Endodermal cell (in vitro differentiated cells): ENCODE measurements at regions not wholly inside any gene's neighbourhood (a gene's known extent, or its start where the extent isn't known, plus 50 kb on each side); places are given as distances from the start of the nearest gene placed in this dataset.

ENCODE experiments used
- DNase-seq: peaks from one replicate; pipeline ENCODE4 v3.0.0-alpha.2; 2017
- H3K27ac ChIP-seq: 2 replicates; pipeline ENCODE4 v1.5.1; 2013; ENCODE audit warnings: mild to moderate bottlenecking, low read depth, low read length, moderate library complexity
- H3K27me3 ChIP-seq: 2 replicates; pipeline ENCODE4 v1.6.1; 2013; ENCODE audit warnings: mild to moderate bottlenecking, low read length, moderate library complexity; ENCODE audit not compliant: insufficient read depth, control insufficient read depth, poor library complexity, severe bottlenecking
- H3K36me3 ChIP-seq: 2 replicates; pipeline ENCODE4 v1.7.0; 2013; ENCODE audit warnings: mild to moderate bottlenecking, low read length, moderate library complexity; ENCODE audit not compliant: control insufficient read depth, insufficient read depth
- H3K4me1 ChIP-seq: one replicate; pipeline ENCODE4 v1.7.0; 2013; ENCODE audit warnings: low read length; ENCODE audit not compliant: control insufficient read depth, insufficient read depth
- H3K4me3 ChIP-seq: 2 replicates; pipeline ENCODE4 v1.5.1; 2013; ENCODE audit warnings: mild to moderate bottlenecking, low read length, moderate library complexity
- H3K9ac ChIP-seq: 2 replicates; pipeline ENCODE4 v1.6.1; 2013; ENCODE audit warnings: mild to moderate bottlenecking, low read length, moderate library complexity; ENCODE audit not compliant: poor library complexity, severe bottlenecking; ENCODE audit errors: extremely low read depth
- H3K9me3 ChIP-seq: 2 replicates; pipeline ENCODE4 v1.6.1; 2013; ENCODE audit warnings: mild to moderate bottlenecking, low read length, moderate library complexity; ENCODE audit not compliant: control insufficient read depth
- H3K27ac Mint-ChIP-seq: 2 replicates; pipeline ENCODE4 v1.8.0; 2020; ENCODE audit warnings: mixed read lengths
- H3K27me3 Mint-ChIP-seq: 2 replicates; pipeline ENCODE4 v1.8.0; 2021; ENCODE audit warnings: mild to moderate bottlenecking, mixed read lengths; ENCODE audit not compliant: insufficient read depth
- H3K36me3 Mint-ChIP-seq: 2 replicates; pipeline ENCODE4 v1.8.0; 2020; ENCODE audit warnings: low read depth, mixed read lengths
- H3K4me1 Mint-ChIP-seq: 2 replicates; pipeline ENCODE4 v1.8.0; 2020; ENCODE audit warnings: mixed read lengths
- H3K4me3 Mint-ChIP-seq: 2 replicates; pipeline ENCODE4 v1.8.0; 2020; ENCODE audit warnings: mild to moderate bottlenecking, moderate library complexity, mixed read lengths
- H3K9me3 Mint-ChIP-seq: 2 replicates; pipeline ENCODE4 v1.8.0; 2020; ENCODE audit warnings: mild to moderate bottlenecking, mixed read lengths
- WGBS, 2 experiments: methylation state at CpG; one replicate each; pipeline versions ENCODE4 v1.1.5 to v1.1.7; 2013; ENCODE audit warnings: missing lambda C conversion rate in 2 of 2, mixed read lengths in 1 of 2; ENCODE audit not compliant: insufficient coverage in 1 of 2, insufficient read length in 1 of 2; 5-methylcytosine and 5-hydroxymethylcytosine counted together
- TF ChIP-seq, protein P1 (sequence below): fragments of 200-600 bp; sonication (generic); conservative IDR thresholded peaks from 2 replicates; pipeline ENCODE4 v1.5.0; 2021; ENCODE audit warnings: antibody characterized with exemption, mild to moderate bottlenecking

DNA sequence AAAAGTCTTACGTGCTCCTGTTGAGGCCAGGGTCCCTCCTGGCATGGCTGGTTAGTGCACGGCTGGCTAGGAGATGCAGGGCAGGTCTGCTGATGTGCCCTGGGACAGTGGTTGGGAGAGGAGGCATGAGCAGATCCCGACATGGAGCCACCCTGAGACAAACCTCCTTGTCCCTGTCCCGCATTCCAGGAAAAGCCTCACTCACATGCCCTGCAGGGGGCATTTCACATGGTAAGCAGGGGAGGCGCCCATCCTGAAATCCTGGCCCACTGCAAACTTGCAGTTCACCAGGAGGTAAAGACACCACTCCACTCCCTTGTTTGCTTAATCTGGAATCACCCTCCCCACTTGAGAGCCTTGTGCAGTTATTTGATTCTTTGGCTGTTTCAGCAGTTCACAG is 116.7 kb upstream of the SLC24A3 start:
- Histone ChIP-seq H3K27me3 (no peaks in the 10 kb centered on the region), H3K27ac (no peak overlapping the region), H3K36me3 (no peaks in the 10 kb centered on the region), H3K4me1 (peaks cover 5% of the 10 kb centered on the region), H3K9ac (no peak overlapping the region), H3K4me3 (no peak overlapping the region), H3K9me3 (no peaks in the 10 kb centered on the region)
- 49 to 67% methylated on average over 1 to 5 of the region's 5 CpGs for WGBS, 2 experiments
- no peaks in the 10 kb centered on the region for H3K9me3 Mint-ChIP-seq
- DNase-seq, result peak; percentile 90
- H3K36me3 Mint-ChIP-seq, result no peaks in the 10 kb centered on the region
- no peak overlapping the region for H3K27ac Mint-ChIP-seq
- TF ChIP-seq, protein P1, sequence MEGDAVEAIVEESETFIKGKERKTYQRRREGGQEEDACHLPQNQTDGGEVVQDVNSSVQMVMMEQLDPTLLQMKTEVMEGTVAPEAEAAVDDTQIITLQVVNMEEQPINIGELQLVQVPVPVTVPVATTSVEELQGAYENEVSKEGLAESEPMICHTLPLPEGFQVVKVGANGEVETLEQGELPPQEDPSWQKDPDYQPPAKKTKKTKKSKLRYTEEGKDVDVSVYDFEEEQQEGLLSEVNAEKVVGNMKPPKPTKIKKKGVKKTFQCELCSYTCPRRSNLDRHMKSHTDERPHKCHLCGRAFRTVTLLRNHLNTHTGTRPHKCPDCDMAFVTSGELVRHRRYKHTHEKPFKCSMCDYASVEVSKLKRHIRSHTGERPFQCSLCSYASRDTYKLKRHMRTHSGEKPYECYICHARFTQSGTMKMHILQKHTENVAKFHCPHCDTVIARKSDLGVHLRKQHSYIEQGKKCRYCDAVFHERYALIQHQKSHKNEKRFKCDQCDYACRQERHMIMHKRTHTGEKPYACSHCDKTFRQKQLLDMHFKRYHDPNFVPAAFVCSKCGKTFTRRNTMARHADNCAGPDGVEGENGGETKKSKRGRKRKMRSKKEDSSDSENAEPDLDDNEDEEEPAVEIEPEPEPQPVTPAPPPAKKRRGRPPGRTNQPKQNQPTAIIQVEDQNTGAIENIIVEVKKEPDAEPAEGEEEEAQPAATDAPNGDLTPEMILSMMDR, result peak; percentile 45
- no peak overlapping the region for H3K4me3 Mint-ChIP-seq
- H3K4me1 Mint-ChIP-seq, result peaks cover 18% of the 10 kb centered on the region
- no peaks in the 10 kb centered on the region for H3K27me3 Mint-ChIP-seq

DNA sequence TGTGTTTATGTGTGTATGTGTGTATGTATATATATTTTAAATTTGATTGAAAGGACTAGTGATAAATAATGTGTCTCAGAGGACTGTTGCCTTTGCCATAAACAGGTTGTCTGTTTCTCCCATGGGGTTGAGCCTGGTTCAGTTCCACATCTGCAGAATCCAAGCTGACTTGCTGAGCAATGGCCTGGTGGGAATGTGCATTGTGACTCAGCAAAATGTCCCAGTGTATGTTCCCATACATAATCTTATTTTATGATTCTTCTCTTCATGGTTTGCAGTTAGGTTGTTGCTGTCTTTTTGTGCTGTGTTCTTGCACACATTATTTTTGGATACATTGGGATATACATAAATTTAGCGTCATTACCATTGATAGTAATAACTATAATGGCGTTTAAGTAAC is 115.6 kb upstream of the SLC24A3 start:
- WGBS, 2 experiments, result 100% methylated on average over 2 of the region's 2 CpGs; no CpG with 5 or more reads in 1 of the 2 experiments
- Histone ChIP-seq H3K27ac (no peak overlapping the region), H3K4me1 (peaks cover 5% of the 10 kb centered on the region), H3K9ac (no peak overlapping the region), H3K36me3 (no peaks in the 10 kb centered on the region), H3K9me3 (no peaks in the 10 kb centered on the region), H3K27me3 (no peaks in the 10 kb centered on the region), H3K4me3 (no peak overlapping the region)
- Mint-ChIP-seq H3K27me3 (no peaks in the 10 kb centered on the region), H3K4me1 (peaks cover 18% of the 10 kb centered on the region), H3K27ac (no peak overlapping the region), H3K4me3 (no peak overlapping the region), H3K36me3 (no peaks in the 10 kb centered on the region), H3K9me3 (no peaks in the 10 kb centered on the region)
- TF ChIP-seq, protein P1, result no peak
- no peak for DNase-seq

DNA sequence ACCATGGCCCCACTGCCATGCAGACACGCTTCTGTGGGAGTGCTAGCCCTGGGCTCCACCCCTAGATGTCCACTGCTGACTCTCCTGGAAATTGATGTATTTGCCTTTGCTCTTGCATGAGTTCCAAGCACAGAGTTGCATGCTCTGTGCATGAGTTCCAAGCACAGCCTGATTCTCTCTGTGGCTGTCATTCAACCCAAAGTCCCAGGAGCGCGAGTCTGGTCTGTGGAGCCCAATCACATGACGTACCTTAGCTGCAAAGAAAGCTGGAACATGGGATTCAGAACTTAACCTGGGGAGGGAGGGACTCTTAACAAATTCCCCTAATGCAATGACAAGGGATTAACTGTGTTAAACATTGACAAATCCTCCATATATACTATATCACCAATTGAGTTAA is 114.3 kb upstream of the SLC24A3 start:
- Histone ChIP-seq H3K9me3 (no peaks in the 10 kb centered on the region), H3K9ac (no peak overlapping the region), H3K27me3 (no peaks in the 10 kb centered on the region), H3K27ac (no peak overlapping the region), H3K4me3 (no peak overlapping the region), H3K36me3 (no peaks in the 10 kb centered on the region), H3K4me1 (peaks cover 5% of the 10 kb centered on the region)
- WGBS, 2 experiments, result 91 to 100% methylated on average over 2 to 4 of the region's 4 CpGs
- Mint-ChIP-seq H3K9me3 (no peaks in the 10 kb centered on the region), H3K36me3 (no peaks in the 10 kb centered on the region), H3K4me3 (no peak overlapping the region), H3K4me1 (peaks cover 18% of the 10 kb centered on the region), H3K27me3 (no peaks in the 10 kb centered on the region), H3K27ac (no peak overlapping the region)
- TF ChIP-seq, protein P1, result no peak
- DNase-seq, result no peak
